ENCODE measurements at regions not wholly inside any gene's neighbourhood (a gene's known extent, or its start where the extent isn't known, plus 50 kb on each side); places are given as distances from the start of the nearest gene placed in this dataset.
A peak's percentile ranks its signal among the peaks of the same experiment; 100 is the strongest.

GRCh38 chr1:222325506-222325905 lies 222.4 kb downstream of the HHIPL2 start:
- WGBS, 5 donors, result 56 to 67% (median 64%) methylated on average over 2 of the region's 2 CpGs
- Histone ChIP-seq H3K27me3 (no peaks in the 10 kb centered on the region), H3K9me3 (no peaks in the 10 kb centered on the region), H3K36me3 (no peaks in the 10 kb centered on the region), H3K27ac (no peak overlapping the region), H3K4me1 (no peaks in the 10 kb centered on the region), H3K4me3 (no peak overlapping the region)
- intact Hi-C loops (cut with DNase I; ENCODE audit: low total_unique reads), result no loop called here
- TF ChIP-seq POLR2A (IDR thresholded peaks at IDR 0.05) (no peak), EP300 (IDR thresholded peaks at IDR 0.05) (no peak), POLR2AphosphoS5 (IDR thresholded peaks at IDR 0.05) (no peak)
- TF ChIP-seq, protein P1, sequence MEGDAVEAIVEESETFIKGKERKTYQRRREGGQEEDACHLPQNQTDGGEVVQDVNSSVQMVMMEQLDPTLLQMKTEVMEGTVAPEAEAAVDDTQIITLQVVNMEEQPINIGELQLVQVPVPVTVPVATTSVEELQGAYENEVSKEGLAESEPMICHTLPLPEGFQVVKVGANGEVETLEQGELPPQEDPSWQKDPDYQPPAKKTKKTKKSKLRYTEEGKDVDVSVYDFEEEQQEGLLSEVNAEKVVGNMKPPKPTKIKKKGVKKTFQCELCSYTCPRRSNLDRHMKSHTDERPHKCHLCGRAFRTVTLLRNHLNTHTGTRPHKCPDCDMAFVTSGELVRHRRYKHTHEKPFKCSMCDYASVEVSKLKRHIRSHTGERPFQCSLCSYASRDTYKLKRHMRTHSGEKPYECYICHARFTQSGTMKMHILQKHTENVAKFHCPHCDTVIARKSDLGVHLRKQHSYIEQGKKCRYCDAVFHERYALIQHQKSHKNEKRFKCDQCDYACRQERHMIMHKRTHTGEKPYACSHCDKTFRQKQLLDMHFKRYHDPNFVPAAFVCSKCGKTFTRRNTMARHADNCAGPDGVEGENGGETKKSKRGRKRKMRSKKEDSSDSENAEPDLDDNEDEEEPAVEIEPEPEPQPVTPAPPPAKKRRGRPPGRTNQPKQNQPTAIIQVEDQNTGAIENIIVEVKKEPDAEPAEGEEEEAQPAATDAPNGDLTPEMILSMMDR (IDR thresholded peaks at IDR 0.05), result no peak
- DNase-seq, result no peak

GRCh38 chr1:222314839-222315238 lies 233.1 kb downstream of the HHIPL2 start:
- Histone ChIP-seq H3K4me3 (no peak overlapping the region), H3K36me3 (no peaks in the 10 kb centered on the region), H3K9me3 (no peaks in the 10 kb centered on the region), H3K27me3 (no peaks in the 10 kb centered on the region), H3K4me1 (no peaks in the 10 kb centered on the region), H3K27ac (no peak overlapping the region)
- no peak for DNase-seq
- 74 to 85% (median 82%) methylated on average over 2 of the region's 2 CpGs for WGBS, 5 donors
- TF ChIP-seq POLR2AphosphoS5 (IDR thresholded peaks at IDR 0.05), result no peak
- TF ChIP-seq, protein P1 (IDR thresholded peaks at IDR 0.05), result no peak
- intact Hi-C loops (cut with DNase I; ENCODE audit: low total_unique reads), result no loop called here

DNA sequence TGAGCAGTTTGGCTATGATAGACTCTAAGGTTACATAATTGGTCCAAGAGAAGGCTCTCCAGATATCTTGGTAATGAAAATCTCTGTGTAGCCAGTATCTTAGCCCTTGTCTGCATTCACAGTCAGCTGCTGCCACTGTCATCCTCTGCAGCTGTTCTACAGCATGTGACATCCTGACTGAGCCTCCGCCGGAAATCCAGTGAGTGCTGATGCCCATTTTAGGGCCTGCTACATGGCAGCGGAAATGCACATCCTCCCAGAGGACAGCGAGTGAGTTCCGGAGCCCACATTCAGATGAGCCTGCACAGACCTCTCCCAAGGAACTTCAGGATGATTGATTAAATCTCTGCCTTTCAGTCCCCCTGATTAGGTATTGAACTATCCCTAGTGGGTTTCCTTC lies 237.1 kb downstream of the HHIPL2 start:
- no peak overlapping the region for H3K27ac ChIP-seq
- no peaks in the 10 kb centered on the region for H3K4me1 ChIP-seq
- no peaks in the 10 kb centered on the region for H3K36me3 ChIP-seq
- intact Hi-C loops (cut with DNase I; ENCODE audit: low total_unique reads), result no loop called here
- TF ChIP-seq POLR2AphosphoS5 (IDR thresholded peaks at IDR 0.05) (no peak), POLR2A (IDR thresholded peaks at IDR 0.05) (no peak), EP300 (IDR thresholded peaks at IDR 0.05) (no peak)
- TF ChIP-seq, protein P1 (IDR thresholded peaks at IDR 0.05), result no peak
- DNase-seq, result peak in 1 of 2 donors; percentile 77
- no peak overlapping the region for H3K4me3 ChIP-seq
- H3K9me3 ChIP-seq, result no peaks in the 10 kb centered on the region
- no peaks in the 10 kb centered on the region for H3K27me3 ChIP-seq
- 63 to 83% (median 76%) methylated on average over 5 of the region's 5 CpGs for whole genome bisulfite sequencing, 5 donors

GRCh38 chr1:222307621-222308020 lies 240.3 kb downstream of the HHIPL2 start:
- Histone ChIP-seq H3K9me3 (no peaks in the 10 kb centered on the region), H3K27ac (no peak overlapping the region), H3K27me3 (no peaks in the 10 kb centered on the region), H3K36me3 (no peaks in the 10 kb centered on the region), H3K4me1 (no peaks in the 10 kb centered on the region), H3K4me3 (no peak overlapping the region)
- DNase-seq, result no peak
- intact Hi-C loops (cut with DNase I; ENCODE audit: low total_unique reads), result no loop called here
- WGBS, 5 donors, result 32 to 76% (median 34%) methylated on average over 2 of the region's 2 CpGs
- TF ChIP-seq POLR2AphosphoS5 (IDR thresholded peaks at IDR 0.05) (no peak), EP300 (IDR thresholded peaks at IDR 0.05) (no peak), POLR2A (IDR thresholded peaks at IDR 0.05) (no peak)
- TF ChIP-seq, protein P1 (IDR thresholded peaks at IDR 0.05), result no peak

Data from stomach (tissue), 8 donors.